GM19023 (cell line): ENCODE measurements at regions not wholly inside any gene's neighbourhood (a gene's known extent, or its start where the extent isn't known, plus 50 kb on each side); places are given as distances from the start of the nearest gene placed in this dataset.
"Not testable (repeated sequence)": the region's sequence is repeated elsewhere in the genome, so short reads cannot be mapped to it uniquely, and the experiment has no call there.

ENCODE experiments used
- ATAC-seq: cut with Tn5 transposase; IDR thresholded peaks from one replicate; pipeline ENCODE4 v1.9.1; 2021; ENCODE audit warnings: mild to moderate bottlenecking, moderate library complexity; ENCODE audit not compliant: unreplicated experiment

GRCh38 chr1:244291236-244292201 is 160.2 kb downstream of the ADSS2 start:
- ATAC-seq = no peak

- ATAC-seq = no peak
These were observed 157.0 kb downstream of the ADSS2 start for GRCh38 chr1:244294599-244295224.

DNA sequence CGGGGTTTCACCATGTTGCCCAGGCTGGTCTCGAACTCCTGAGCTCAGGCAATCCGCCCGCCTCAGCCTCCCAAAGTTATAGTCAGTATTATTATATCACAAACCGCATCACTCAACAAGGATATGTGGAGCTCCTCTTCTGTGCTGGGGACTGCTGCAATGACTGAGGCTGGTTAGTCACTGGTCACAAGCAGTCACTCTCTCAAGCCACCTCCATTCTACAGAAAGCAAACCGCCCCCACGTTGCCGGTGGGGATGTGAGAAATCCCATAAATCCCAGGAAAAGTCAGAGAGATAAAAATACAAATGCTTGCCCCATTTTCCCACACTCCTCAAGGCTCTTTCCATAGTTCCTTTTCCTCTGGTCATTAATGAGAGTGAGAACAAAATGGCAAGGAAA is 155.7 kb downstream of the ADSS2 start:
- no peak for ATAC-seq

GRCh38 chr1:244296447-244296846 is 155.3 kb downstream of the ADSS2 start:
- ATAC-seq = no peak

- no peak for ATAC-seq
These were observed 154.6 kb downstream of the ADSS2 start for GRCh38 chr1:244297087-244297486.

GRCh38 chr1:244297616-244298015 is 154.1 kb downstream of the ADSS2 start:
- no peak for ATAC-seq

DNA sequence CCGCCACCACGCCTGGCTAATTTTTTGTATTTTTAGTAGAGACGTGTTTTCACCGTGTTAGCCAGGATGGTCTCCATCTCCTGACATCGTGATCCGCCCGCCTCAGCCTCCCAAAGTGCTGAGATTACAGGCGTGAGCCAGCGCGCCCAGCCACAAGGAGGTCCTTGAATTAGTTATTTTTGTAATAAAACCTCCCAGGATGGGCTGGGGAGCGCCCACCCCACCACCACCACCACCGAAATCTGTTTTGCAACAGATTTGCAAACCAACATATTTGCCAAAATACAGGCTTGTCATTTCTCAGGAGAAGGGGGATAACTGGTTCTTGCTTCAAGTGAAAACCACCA is 151.7 kb downstream of the ADSS2 start:
- not testable (repeated sequence) for ATAC-seq

DNA sequence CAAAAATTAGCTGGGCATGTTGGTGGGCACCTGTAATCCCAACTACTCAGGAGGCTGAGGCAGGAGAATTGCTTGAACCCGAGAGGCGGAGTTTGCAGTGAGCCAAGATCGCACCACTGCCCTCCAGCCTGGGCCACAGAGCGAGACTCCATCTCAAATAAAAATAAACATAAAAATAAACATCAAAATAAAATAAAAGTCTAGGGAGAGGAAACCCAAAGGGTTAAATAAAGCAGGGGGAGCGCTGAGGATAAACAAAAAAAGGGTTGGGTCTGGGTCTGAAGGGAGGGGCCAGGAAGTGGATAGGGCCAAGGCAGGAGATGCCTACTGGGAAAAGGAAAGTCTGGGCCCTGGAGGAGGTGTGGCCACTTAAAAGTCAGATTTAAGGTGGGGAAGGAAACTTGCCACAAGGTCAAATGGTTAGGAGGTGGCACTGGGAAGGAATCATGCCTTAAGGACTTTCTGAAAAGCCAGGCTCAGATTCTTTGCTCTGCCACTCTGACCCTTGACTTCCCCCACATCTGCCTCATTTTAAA is 150.0 kb downstream of the ADSS2 start:
- no peak for ATAC-seq

GRCh38 chr1:244302876-244303609 is 148.7 kb downstream of the ADSS2 start:
- ATAC-seq = no peak

- ATAC-seq = no peak
These were observed 148.1 kb downstream of the ADSS2 start for GRCh38 chr1:244303610-244303969.

- no peak for ATAC-seq
These were observed 147.6 kb downstream of the ADSS2 start for GRCh38 chr1:244304156-244304555.

DNA sequence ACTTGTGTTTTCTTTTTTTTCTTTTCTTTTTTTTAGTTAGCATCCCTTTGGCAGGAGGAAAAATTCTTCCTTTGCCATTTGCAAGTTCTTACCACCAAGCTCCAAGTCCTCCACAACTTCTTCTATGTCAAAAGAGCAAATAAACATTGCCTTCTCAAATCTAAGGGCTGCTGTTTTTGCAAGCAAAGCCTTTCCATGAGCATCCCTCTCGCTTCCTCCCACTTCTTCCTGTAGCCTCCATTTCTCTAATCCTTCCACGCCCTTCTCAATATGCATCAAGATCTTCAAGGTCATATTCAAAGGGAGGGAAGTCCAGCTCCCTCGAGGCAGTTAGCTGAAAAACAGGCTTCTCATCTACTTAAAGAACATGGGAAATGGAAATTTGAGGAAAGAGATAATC is 147.1 kb downstream of the ADSS2 start:
- no peak for ATAC-seq

DNA sequence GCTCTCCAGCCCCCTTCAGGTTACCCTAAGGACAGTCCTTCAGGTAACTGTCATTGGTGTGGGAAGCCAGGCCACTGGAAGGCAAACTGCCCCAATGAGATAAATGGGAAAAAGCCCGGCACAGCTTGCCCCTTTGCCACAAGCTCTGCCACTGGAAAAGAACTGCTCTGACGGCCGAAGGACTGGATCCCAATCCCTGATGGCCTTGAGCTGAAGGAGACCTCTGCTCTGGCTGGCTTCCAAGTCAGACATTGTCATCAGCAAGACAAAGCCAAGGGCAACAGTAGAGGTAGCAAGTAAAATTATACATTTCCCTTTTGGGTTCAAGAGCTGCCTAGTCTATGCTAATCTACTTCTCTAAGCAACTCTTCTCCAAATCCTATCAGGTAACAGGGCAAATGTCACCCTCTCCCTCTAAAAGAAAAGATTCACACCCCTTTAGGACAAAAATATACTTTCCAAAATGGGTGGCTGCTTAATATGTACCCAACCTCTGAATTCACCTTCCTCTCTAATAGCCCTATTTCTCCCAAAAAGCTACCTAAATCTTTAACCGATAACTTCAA is 145.8 kb downstream of the ADSS2 start:
- no peak for ATAC-seq

DNA sequence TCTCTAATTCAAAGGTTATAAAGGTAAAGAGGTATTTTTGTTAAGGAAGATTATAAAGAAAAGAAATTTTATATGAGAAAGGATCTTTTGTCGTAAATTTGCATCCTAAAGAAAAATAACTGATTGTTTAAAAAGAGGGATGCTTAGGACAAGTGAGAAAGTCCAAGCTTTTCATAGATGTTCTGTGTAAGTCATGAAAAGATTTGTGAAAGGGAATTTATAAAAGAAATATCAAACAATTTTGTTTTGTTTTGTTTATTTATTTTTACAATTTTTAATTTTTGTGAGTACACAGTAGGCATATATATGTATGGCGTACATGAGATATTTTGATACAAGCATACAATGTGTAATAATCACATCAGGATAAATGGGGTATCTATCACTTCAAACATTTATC is 145.2 kb downstream of the ADSS2 start:
- ATAC-seq = no peak

DNA sequence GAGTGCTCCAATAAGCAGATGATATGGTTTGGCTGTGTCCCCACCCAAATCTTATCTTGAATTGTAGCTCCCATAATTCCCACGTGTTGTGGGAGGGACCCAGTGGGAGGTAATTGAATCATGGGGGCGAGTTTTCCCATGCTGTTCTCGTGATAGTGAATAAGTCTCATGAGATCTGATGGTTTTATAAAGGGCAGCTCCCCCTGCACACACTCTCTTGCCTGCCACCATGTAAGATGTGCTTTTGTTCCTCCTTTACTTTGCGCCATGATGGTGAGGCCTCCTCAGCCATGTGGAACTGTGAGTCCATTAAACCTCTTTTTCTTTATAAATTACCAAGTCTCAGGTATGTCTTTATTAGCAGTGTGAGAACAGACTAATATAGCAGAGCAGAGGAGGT is 142.5 kb downstream of the ADSS2 start:
- ATAC-seq = not testable (repeated sequence)

GRCh38 chr1:244311784-244312532 is 139.8 kb downstream of the ADSS2 start:
- ATAC-seq = no peak

GRCh38 chr1:244313346-244313745 is 138.4 kb downstream of the ADSS2 start:
- ATAC-seq = no peak

GRCh38 chr1:244314921-244315559 is 136.7 kb downstream of the ADSS2 start:
- ATAC-seq = no peak

DNA sequence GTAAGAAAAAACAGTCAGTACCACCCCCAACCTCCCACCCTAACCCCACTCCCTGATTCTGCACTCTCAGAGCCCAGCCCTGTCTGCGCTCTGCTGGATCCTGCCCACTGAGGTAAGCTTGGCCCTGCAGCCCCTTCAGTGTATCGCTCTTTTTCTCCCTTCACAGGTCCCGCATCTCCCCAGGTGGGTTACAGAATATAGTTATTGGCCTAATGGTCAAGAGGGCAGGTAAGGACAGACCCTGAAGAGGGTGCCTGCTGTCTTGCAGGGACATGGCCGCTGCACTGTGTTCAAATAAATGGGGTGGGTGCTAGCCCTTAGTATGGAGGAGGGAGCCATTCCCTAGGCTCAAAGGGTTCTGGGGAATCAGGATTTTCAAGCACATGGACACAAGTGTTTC is 135.7 kb downstream of the ADSS2 start:
- ATAC-seq = no peak

DNA sequence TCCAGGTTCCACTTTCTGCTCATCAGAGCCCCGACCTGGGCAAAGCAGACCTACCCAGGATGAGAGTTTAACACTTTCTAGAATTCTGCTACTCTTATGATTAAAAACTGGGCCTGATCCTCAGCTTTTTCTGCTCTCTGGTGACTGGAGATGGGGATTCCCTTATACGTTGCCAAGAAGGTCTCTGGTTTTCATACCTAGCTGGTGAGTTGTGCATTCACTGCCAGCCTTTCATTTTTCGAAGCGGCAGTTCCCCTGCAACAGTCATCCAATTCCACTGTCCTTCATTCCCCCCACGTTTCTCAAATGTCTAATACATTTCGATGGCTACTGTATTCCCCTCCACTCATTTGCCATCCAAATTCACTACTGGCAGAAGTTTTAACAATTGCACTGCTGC is 135.3 kb downstream of the ADSS2 start:
- no peak for ATAC-seq
